ENCODE measurements at regions not wholly inside any gene's neighbourhood (a gene's known extent, or its start where the extent isn't known, plus 50 kb on each side); places are given as distances from the start of the nearest gene placed in this dataset.

DNA sequence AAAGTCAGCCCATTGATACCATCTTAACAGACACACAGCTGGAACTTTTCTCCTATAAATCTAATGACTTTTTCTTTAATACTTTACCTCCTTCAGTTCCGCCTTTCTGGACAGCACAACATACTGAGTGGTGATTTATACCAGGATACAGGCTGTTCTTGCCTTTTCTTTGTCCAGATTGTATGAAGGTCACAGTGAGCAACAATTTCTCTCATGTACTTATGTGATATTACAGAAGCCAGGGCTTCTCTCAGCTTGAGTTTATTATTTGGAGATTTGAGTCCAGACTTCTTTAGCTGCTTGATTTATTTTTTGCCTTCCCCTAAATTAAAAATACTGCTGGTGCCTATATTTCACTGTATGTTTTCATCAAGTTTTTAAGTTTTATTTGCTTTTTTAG lies 976.0 kb downstream of the ROBO2 start:
- DNase-seq (ENCODE audit: extremely low read depth, low read depth): no peak
- TF ChIP-seq, protein P1, sequence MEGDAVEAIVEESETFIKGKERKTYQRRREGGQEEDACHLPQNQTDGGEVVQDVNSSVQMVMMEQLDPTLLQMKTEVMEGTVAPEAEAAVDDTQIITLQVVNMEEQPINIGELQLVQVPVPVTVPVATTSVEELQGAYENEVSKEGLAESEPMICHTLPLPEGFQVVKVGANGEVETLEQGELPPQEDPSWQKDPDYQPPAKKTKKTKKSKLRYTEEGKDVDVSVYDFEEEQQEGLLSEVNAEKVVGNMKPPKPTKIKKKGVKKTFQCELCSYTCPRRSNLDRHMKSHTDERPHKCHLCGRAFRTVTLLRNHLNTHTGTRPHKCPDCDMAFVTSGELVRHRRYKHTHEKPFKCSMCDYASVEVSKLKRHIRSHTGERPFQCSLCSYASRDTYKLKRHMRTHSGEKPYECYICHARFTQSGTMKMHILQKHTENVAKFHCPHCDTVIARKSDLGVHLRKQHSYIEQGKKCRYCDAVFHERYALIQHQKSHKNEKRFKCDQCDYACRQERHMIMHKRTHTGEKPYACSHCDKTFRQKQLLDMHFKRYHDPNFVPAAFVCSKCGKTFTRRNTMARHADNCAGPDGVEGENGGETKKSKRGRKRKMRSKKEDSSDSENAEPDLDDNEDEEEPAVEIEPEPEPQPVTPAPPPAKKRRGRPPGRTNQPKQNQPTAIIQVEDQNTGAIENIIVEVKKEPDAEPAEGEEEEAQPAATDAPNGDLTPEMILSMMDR (IDR thresholded peaks at IDR 0.05; ENCODE audit: low read depth, low read length): no peak

DNA sequence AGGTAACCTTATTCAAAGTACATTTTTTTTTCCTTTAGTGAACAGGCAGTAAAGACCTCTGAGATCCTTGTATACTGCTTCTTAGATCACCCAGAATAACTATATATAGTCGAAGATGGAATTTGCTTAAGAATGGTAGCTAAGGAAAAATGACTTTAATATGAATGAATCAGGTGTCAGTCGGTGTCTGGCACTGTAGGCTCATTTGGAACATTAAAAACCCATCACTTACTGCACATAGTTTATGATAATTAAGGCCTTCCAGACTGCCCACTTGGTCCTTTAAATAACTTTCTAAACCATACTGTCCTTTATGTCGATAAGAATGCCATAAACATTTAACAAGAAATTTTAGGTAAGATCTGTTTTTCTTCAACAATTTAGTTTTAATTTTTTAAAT lies 981.8 kb downstream of the ROBO2 start:
- TF ChIP-seq, protein P1 (IDR thresholded peaks at IDR 0.05; ENCODE audit: low read depth, low read length): no peak
- DNase-seq (ENCODE audit: extremely low read depth, low read depth): no peak

DNA sequence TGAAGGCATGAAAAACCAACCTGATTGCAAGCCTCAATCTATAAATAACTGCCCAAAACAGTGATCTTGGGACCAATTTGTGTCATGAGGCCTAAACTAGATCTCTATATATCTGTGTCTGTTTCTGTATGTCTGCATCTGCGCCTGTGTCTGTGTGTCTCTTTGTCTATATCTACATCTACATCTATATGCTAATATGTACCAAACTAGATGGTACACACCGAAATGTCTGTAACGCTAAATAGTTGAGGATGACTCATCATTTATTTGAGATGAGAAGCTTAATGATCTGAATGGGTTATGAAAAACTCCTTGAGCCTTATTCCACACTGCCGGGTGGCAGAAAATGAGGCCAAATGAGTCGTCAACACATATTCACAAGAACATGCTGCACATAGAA lies 982.3 kb downstream of the ROBO2 start:
- no peak for DNase-seq (ENCODE audit: extremely low read depth, low read depth)
- TF ChIP-seq, protein P1 (IDR thresholded peaks at IDR 0.05; ENCODE audit: low read depth, low read length): no peak

DNA sequence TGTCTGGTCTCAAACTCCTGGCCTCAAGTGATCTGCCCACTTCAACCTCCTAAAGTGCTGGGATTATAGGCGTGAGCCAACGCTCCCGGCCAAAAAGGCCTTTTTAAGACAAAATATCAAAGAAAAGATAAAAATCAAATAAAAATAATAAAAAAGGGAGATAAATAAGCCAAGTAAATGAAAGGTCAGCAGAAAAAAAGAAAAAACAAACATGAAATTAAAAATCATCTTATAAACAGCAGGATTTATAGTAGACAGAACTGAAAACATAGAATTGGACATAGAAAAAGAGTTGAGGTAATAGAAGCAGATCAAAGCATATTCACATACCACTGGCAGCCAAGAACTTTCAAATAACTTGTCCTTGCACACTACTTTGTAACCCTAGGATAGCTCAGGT lies 983.4 kb downstream of the ROBO2 start:
- TF ChIP-seq, protein P1 (IDR thresholded peaks at IDR 0.05; ENCODE audit: low read depth, low read length): no peak
- no peak for DNase-seq (ENCODE audit: extremely low read depth, low read depth)

DNA sequence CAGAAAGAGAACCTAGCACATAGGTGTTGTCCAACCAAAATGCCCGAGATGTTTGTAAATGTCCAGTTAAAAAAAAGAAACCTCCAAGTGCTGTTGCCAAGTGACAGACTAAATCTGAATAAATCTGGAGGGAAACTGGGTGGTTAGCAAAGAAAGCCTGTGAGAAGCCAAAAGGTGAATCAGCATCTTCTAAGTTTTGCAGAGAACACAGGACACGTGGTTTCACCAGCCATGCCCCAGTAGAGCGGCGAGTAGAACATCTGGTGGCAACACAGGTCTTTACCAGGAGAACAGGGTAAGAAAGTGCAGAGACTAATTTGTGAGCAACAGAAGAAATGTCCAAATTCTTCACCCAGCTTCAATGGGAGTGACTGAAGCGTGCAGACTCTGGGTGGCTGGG lies 986.0 kb downstream of the ROBO2 start:
- no peak for DNase-seq (ENCODE audit: extremely low read depth, low read depth)
- TF ChIP-seq, protein P1 (IDR thresholded peaks at IDR 0.05; ENCODE audit: low read depth, low read length): no peak

DNA sequence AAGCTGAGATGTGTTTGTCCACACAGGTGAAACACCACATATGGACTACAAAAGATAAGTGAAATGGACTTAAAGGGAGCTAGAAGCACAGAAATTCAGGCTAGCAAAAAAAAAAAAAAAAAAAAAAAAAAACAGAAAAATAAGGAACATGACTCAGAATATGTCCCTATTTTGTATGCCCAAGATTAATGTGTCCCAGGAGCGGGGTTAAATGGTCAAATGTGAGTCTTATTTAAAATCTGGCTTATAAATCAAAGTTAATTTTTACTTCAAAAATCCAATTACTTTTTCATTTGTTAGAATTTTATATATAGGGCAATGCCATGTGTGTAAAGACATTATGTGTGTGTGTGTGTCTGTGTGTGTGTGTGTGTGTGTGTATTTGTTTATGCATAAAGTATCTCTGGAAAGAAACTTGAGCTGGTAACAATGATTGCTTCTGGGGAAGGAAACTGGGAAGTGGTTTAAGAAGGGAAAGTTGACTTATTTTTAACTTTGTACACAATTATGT lies 986.5 kb downstream of the ROBO2 start:
- TF ChIP-seq, protein P1 (IDR thresholded peaks at IDR 0.05; ENCODE audit: low read depth, low read length): no peak
- no peak for DNase-seq (ENCODE audit: extremely low read depth, low read depth)

DNA sequence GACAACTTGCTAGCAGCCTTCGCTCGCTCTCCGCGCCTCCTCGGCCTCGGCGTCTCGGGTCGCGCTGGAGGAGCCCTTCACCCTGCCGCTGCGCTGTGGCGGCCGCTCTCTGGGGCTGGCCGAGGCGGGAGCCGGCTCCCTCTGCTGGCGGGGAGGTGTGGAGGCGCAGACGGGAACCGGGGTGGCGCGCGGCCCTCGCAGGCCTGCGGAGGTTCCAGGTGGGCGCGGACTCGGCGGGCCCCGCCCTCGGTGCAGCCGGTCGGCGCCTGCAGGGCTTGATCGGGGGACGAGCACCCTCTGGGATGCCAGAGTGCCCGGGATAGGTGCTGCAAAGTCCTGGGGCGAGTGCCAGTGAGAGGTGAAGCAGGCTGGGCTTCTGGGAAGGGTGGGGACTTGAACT lies 989.9 kb downstream of the ROBO2 start:
- DNase-seq (ENCODE audit: extremely low read depth, low read depth): no peak
- TF ChIP-seq, protein P1 (IDR thresholded peaks at IDR 0.05; ENCODE audit: low read depth, low read length): no peak
